ENCODE measurements at regions not wholly inside any gene's neighbourhood (a gene's known extent, or its start where the extent isn't known, plus 50 kb on each side); places are given as distances from the start of the nearest gene placed in this dataset.

DNA sequence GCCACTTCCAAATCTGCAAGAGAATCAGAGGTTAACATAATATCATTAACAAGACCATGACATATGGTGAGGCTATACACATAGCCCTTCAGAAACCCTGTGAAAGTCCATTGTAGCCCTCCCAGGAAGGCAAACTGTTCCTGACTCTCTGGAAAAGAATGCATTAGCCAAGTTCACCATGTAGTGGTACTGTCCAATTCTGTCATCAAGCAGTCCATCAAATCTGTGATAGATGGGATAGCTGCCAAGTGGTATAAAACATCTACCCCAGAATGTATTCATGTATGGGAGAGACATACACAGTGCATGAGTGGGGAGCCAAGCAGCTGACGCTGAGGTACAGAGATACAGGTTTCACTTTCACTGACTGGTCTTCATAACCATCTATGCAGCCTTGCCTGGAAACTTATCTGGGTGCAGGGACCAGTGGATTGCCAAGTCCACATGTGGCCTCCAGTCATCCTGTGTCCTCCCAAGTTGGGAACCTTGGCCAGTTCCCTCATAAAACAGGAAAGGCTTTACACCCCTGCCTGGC, 281.1 kb downstream of the MBD2 start:
- no peaks in the 10 kb centered on the region for H3K36me3 ChIP-seq (ENCODE audit: control insufficient read depth, insufficient read depth, low read length)
- no peak for DNase-seq (ENCODE audit: low read depth)
- H3K27me3 ChIP-seq (ENCODE audit: control insufficient read depth, insufficient read depth, low read length), result no peaks in the 10 kb centered on the region
- ChIA-PET CTCF (no interaction called here), POLR2A (no interaction called here)
- TF ChIP-seq, protein P1, sequence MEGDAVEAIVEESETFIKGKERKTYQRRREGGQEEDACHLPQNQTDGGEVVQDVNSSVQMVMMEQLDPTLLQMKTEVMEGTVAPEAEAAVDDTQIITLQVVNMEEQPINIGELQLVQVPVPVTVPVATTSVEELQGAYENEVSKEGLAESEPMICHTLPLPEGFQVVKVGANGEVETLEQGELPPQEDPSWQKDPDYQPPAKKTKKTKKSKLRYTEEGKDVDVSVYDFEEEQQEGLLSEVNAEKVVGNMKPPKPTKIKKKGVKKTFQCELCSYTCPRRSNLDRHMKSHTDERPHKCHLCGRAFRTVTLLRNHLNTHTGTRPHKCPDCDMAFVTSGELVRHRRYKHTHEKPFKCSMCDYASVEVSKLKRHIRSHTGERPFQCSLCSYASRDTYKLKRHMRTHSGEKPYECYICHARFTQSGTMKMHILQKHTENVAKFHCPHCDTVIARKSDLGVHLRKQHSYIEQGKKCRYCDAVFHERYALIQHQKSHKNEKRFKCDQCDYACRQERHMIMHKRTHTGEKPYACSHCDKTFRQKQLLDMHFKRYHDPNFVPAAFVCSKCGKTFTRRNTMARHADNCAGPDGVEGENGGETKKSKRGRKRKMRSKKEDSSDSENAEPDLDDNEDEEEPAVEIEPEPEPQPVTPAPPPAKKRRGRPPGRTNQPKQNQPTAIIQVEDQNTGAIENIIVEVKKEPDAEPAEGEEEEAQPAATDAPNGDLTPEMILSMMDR (IDR thresholded peaks at IDR 0.05; ENCODE audit: insufficient read depth, low read depth, low read length), result no peak
- no peak overlapping the region for H3K4me3 ChIP-seq (ENCODE audit: low read depth, low read length)

DNA sequence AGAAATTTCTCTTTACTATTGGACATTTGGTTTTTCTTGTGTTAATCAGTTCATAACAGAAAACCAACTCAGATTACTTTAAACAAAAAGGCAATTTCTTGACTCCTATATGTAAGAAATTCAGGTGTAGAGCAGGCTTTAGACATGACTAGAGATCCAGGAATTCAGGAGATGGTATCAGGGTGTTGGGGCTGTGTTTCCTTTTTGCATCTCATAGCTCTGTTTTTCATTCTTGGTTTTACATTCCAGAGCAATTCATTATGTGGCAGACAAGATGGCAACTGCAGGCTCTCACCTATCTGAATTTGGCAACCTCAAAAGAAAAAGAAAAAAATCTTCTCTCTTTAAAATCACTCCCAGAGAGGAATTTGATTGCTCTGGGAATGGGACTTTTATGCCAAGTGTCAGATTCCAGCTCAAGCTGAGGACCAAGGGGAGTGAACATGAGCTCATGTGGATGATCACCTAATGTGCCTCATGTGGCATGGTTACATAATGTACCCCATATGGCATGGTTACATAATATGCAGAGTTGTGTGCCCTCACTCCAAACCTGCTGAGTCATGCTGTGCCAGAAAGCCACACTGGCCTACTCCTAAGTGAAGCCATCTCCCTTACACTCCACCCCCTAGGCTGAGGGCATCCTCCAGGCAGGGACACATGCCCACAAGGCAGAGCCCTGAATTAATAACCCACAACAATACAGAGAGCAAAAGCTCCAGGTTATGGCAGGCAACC, 282.7 kb downstream of the MBD2 start:
- ChIA-PET CTCF (interaction anchor here (0.8 kb wide), 1 partner anchor 9 kb away, joined by 3 read pairs; no protein-coding TSS in a partner anchor), POLR2A (no interaction called here)
- peak; percentile 21 for DNase-seq (ENCODE audit: low read depth)
- TF ChIP-seq, protein P1 (IDR thresholded peaks at IDR 0.05; ENCODE audit: insufficient read depth, low read depth, low read length), result no peak
- no peaks in the 10 kb centered on the region for H3K36me3 ChIP-seq (ENCODE audit: control insufficient read depth, insufficient read depth, low read length)
- no peak overlapping the region for H3K4me3 ChIP-seq (ENCODE audit: low read depth, low read length)
- H3K27me3 ChIP-seq (ENCODE audit: control insufficient read depth, insufficient read depth, low read length), result no peaks in the 10 kb centered on the region

DNA sequence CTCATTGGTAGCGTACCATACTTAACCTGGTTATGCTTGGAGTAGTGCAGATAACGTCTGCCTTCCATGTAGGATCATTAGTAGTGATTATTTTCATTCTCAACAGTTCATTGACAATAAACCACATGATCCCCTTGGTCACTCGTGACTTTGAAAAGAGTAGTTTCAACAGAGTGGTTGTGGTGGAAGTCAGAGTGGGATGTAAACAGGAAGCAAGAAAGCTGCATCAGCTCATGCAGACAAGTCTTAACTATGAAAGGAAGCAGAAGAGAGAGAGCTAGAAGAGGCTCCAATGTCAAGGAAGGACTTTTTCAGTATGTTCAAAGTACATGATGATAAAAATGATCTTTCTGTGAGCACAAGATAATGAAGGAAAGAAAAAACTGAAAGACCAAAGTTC, 287.4 kb downstream of the MBD2 start:
- no peaks in the 10 kb centered on the region for H3K36me3 ChIP-seq (ENCODE audit: control insufficient read depth, insufficient read depth, low read length)
- no peak for DNase-seq (ENCODE audit: low read depth)
- H3K4me3 ChIP-seq (ENCODE audit: low read depth, low read length), result no peak overlapping the region
- TF ChIP-seq, protein P1 (IDR thresholded peaks at IDR 0.05; ENCODE audit: insufficient read depth, low read depth, low read length), result no peak
- ChIA-PET CTCF (no interaction called here), POLR2A (no interaction called here)
- no peaks in the 10 kb centered on the region for H3K27me3 ChIP-seq (ENCODE audit: control insufficient read depth, insufficient read depth, low read length)

DNA sequence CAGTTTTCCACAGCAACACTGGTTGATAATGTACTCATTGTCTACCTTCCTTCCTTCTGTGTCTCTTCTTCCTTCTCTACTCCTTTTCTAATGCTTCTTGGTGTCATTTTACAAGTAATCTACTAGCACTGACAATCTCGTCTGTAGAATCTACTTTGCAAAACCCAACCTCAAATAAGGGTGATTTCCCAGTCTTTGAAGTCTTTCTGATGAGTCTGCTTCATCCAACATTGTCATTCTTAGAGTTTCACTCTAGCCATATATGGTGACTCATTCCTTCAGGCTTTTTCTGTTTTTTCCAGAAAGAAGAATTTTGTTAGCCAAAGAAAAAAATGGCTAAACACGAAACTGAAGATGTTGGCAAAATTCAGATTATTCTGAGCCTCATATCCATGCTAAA, 288.7 kb downstream of the MBD2 start:
- ChIA-PET POLR2A (no interaction called here), CTCF (no interaction called here)
- H3K4me3 ChIP-seq (ENCODE audit: low read depth, low read length), result no peak overlapping the region
- TF ChIP-seq, protein P1 (IDR thresholded peaks at IDR 0.05; ENCODE audit: insufficient read depth, low read depth, low read length), result no peak
- H3K36me3 ChIP-seq (ENCODE audit: control insufficient read depth, insufficient read depth, low read length), result no peaks in the 10 kb centered on the region
- no peak for DNase-seq (ENCODE audit: low read depth)
- H3K27me3 ChIP-seq (ENCODE audit: control insufficient read depth, insufficient read depth, low read length), result no peaks in the 10 kb centered on the region

DNA sequence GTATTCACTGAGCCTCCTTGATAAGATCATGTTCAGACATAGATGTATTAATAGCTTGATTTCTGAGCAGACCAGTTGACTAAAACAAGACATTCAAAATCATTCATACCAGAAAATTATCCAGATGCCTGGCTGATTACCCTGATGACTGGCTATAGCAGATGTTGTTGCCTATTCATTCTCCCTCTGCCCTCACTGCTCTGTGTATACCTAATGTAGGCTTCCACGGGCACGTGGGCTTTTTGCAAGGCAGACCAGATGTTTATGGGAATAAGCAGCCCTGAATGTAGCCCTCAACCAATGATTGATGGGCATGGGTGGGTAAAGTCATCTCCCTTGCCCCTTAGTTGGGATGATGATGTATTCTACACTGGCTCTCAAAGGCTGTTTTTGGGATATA, 289.1 kb downstream of the MBD2 start:
- CTCF ChIA-PET, result no interaction called here
- no peak overlapping the region for H3K4me3 ChIP-seq (ENCODE audit: low read depth, low read length)
- TF ChIP-seq, protein P1 (IDR thresholded peaks at IDR 0.05; ENCODE audit: insufficient read depth, low read depth, low read length), result no peak
- POLR2A ChIA-PET, result no interaction called here
- no peaks in the 10 kb centered on the region for H3K36me3 ChIP-seq (ENCODE audit: control insufficient read depth, insufficient read depth, low read length)
- no peaks in the 10 kb centered on the region for H3K27me3 ChIP-seq (ENCODE audit: control insufficient read depth, insufficient read depth, low read length)
- no peak for DNase-seq (ENCODE audit: low read depth)

Data from BJ (cell line).